HG03139 (cell line): ENCODE measurements at regions not wholly inside any gene's neighbourhood (a gene's known extent, or its start where the extent isn't known, plus 50 kb on each side); places are given as distances from the start of the nearest gene placed in this dataset.

Source experiments
- ATAC-seq: cut with Tn5 transposase; IDR thresholded peaks from one replicate; pipeline ENCODE4 v1.9.1; 2021; ENCODE audit not compliant: unreplicated experiment

DNA sequence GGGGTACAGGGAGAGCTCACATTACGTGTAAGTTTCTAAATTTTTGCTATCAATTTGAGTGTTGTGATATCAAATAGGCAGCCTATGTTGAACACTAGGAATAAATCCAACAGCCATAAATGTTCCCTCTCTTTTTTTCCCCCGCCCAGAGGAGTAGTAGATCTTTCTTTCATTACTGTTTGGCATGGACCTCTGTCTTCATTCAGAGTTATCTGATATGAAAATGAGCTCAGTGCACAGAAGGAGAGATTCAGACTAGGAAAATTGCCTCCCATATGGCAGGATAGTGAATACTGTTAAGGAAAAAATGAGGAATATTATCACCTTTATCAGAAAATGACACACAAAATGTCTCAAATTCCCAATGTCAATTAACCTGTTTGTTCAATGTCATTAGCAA lies 110.0 kb upstream of the EYS start:
- ATAC-seq = no peak

DNA sequence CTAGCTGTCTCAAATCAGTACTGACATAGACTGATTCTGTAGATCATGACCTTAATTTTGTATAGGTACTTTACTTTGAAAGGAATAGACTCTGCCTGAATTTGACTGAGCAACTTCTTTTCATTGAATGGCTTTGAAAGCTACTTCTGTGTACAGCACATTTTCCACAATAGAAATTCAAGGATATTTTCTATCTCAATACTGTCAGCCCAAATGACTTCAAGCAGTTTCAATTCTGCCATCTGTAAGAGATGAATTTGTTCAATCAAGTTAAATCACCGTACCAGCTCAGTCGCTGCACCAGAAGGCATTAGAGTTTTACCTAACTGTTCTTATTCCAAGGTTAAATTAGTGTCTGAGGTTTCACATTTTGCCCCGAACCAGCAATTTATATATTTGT lies 107.0 kb upstream of the EYS start:
- ATAC-seq = no peak

DNA sequence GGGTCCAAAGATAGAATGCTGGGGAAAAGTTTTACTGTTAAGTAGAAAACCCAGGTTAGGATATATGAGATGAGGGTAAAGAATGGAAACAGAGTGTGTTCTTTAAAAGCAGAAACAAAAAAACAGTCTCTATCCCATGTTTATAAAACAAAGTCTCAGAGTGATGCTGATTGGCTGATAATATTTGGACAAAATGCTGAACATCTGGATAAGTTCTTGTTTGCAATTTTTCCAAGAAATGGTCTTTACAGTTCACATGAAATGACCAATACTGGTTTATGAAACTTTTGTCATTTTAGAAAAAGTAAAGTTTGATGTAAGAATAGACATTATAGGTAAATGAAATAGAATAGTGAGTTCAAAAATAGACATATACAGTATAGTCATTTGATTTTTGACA lies 96.2 kb upstream of the EYS start:
- ATAC-seq = no peak

DNA sequence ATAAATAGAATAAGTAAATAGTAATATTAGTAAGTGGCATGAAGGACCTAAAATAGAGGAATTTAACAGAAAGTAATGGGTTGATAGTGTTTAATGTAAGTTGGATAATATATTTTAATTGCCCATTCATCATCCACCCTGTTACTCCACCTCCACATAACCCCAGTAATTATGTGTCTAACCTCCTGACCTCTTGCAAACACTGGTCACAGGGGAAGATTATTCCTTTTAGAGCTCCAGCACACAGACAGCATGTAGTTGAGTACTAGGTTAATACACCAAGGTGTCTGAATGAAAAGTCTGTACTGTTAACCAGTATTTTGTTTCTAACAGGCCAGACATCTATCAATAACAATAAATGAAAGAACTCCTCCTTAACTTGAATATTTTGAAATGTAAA lies 92.4 kb upstream of the EYS start:
- no peak for ATAC-seq

DNA sequence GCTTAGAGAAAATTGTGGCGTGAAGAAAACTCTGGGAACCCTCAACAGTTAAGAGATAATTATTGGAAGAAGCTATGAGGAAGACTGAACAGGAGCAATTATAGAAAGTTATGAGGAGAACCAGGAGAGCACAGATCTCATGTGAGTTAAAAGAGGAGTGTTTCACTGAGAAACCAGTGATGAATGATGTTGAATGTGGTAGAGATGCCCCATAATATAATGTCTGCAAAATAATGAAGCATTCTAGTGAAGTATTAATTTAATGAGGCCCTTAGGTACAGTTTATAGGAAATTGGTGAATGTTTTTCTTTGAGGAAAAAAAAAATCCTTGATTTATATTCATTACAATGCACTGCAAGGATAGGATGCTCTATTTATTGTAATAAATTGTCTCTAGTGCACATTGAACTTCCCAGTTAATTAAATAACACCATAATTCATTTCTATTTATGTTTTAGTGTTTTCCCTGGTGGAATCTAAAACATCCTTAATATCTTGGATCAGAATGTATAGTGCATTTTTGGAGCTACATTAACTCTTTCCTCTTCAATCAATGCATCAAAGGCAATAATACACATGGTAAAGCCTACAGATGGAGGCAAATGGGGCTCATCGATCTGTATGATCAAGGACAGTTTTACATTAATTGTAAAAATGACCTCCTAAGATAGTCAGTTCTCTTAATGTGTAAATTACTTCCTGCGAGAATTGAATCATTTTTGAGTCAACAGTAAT lies 91.4 kb upstream of the EYS start:
- ATAC-seq = no peak

DNA sequence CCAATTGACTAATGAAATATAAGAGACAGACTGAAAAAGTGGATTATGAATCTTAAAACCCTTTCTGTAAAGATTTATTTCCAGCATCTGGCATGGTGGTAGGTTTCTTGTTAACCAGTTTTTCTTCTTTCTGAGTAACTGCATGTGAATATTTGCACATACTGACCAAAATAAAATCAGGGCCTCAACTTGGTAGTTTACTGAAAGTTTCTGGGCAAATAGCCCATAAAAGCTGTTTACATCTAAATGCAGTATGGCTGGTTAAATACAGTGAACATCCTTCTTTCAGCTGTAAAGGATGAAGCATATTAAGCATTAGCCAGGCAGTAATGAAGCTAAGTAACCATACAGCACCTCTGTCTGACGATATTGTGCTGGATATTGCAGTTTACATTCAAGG lies 83.6 kb upstream of the EYS start:
- no peak for ATAC-seq

DNA sequence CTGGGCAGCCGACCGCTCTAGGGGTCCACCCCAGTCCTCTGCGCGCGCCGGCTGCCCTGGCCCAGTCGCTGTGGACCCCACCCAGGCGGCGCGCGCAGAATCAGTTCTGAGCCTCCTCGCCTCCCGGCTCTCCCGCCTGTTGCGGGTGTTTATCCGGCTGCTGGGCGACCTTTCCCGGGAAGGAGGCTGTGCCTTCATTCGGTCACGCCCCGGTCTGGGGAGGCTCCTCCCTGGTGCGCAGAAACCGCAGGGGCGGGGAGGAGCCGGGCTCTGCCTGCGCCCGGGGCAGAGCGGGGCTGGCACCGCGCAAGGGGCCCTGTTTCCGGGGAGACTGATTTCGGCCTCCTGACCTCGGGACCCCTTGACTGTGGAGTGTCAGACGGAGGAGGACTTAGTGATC lies 80.8 kb upstream of the EYS start:
- no peak for ATAC-seq

DNA sequence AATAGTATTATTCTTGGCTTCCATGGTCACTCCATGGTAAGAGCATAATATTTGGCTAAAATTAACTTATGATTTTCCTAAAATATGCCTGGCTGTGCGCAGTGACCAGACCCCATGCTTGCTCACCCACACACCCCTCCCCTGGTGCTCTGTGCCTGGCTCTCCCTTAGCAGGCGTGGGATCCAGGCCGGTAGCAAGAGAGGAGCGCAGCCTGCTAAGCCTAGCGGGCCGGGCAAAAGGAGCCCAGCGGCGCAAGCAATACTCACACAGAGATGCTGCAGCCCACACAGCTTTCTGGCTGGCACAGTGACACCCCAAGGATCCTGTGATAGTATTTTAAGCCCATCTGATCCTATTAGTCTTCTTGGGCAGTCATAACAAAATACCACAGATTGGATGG lies 79.8 kb upstream of the EYS start:
- no peak for ATAC-seq

DNA sequence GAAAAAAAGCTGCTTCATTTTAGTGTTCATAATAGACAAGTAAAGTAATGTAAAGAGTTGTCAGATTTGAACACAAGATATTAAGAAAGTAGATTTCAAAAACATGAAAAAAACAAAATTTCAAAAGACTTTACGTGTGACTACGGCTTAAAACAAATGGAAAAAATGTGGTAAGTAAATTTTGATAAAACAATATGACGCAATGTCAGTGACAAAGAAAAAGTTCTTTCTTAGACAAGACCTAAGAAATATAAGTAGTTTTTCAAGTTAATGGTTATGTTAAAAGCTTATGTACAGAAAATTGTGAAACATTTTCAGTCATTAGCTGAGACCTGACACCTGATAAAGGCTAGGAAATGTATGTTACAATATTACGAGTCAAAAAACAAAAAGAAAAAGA lies 73.7 kb upstream of the EYS start:
- no peak for ATAC-seq

DNA sequence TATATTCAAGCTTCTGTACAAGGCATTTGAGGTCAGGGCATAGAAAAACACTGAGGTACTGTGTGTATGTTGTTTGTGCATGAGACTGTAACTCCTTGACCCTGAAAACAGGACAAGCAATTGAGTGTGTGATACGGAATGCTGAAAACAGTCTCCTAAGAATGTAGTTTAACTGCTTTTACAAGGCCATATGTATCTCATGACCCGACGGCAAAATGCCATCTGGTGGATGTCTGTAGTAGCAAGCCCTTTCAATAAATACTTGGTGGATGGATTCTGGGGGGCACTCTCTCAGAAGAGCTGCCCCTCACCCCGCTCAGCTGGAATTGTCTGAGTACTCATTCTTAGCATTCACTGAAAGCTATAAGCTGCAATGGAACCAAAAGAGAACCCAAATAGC lies 69.3 kb upstream of the EYS start:
- no peak for ATAC-seq

DNA sequence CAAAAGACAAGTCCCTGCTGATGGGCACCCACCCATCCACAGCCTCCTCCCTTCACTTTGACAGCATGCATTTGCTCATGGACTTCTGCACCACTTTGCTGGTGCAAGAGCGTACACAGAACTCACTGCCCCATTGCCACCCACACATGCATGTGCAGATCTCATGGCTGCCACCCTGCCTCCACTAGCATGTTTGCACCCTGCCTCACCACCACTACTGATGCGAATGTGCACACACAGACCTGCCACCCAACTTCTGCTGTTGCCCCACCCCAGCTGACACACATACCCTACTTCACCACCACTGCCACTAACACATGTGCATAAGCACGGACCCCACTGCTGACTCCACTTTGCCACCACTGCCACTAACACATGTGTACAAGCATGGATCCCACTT lies 64.9 kb upstream of the EYS start:
- ATAC-seq = no peak

DNA sequence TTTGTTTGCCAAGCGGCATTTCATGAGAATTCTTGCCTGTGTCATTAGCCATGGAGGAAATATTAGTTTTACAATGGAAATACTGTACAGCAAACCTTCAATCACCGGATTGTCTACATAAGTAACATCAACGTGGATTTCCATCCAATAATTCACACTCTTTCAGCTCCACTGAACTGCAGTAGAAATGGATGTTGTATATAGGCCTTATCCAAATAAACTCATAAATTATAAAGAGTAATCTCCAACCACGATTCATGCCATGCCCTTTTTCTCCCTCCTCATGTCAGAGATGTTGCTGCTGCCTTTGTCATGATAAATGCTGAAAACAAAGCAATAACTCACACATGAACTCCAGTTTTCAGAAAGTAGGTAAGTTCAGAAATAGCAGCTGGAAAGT lies 54.9 kb upstream of the EYS start:
- ATAC-seq = no peak

DNA sequence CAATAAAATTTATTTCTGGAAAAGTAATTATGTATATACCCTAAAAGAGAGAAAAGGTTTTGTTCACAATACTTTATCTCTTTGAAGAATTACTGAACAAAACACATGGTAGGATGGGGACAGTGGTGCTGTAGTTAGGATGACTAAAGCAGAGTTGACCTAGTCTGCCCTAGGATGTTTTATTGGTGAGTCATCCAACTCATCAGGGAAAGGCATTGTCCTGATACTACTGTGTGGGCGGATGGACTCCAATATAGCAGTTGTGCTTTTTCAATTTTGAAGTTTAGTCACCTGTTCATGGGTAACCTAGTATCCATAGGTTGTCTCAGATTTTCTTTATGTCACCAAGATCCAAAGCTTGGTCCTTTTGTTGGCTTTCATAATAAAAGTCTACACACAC lies 53.3 kb upstream of the EYS start:
- ATAC-seq = no peak
